Activated T-cell treated with anti-CD3 and anti-CD28 coated beads, Interleukin-2, amount 50 U/mL, for 72 hours (primary cell): ENCODE measurements at regions not wholly inside any gene's neighbourhood (a gene's known extent, or its start where the extent isn't known, plus 50 kb on each side); places are given as distances from the start of the nearest gene placed in this dataset.

Experiments
- ATAC-seq, 2 donors: fragments of 150-1000 bp; cut with Tn5 transposase; replicated peaks in 1 of 2; 2 replicates each; pipeline ENCODE4 v1.10.0; 2021; ENCODE audit warnings: moderate library complexity in 2 of 2, mild to moderate bottlenecking in 1 of 2
- DNase-seq, 2 donors: peaks; one replicate each; pipeline ENCODE4 v3.0.0; 2021 to 2022; ENCODE audit warnings: mixed read lengths in 1 of 2
- H3K27ac Mint-ChIP-seq: one replicate; pipeline ENCODE4 v1.8.0; 2022; ENCODE audit warnings: mild to moderate bottlenecking, moderate library complexity, mixed read lengths
- H3K27me3 Mint-ChIP-seq: one replicate; pipeline ENCODE4 v1.8.0; 2022; ENCODE audit warnings: low read depth, mixed read lengths
- H3K36me3 Mint-ChIP-seq, 2 donors: one replicate each; pipeline ENCODE4 v1.8.0; 2022; ENCODE audit warnings: mixed read lengths in 2 of 2, mild to moderate bottlenecking in 1 of 2; ENCODE audit not compliant: insufficient read depth in 2 of 2
- H3K4me1 Mint-ChIP-seq: one replicate; pipeline ENCODE4 v1.8.0; 2022; ENCODE audit warnings: low read depth, mixed read lengths
- H3K4me3 Mint-ChIP-seq, 2 donors: one replicate each; pipeline ENCODE4 v1.8.0; 2022; ENCODE audit warnings: mild to moderate bottlenecking in 2 of 2, mixed read lengths in 2 of 2, moderate library complexity in 2 of 2
- H3K9me3 Mint-ChIP-seq, 2 donors: one replicate each; pipeline ENCODE4 v1.8.0; 2022; ENCODE audit warnings: mixed read lengths in 2 of 2

DNA sequence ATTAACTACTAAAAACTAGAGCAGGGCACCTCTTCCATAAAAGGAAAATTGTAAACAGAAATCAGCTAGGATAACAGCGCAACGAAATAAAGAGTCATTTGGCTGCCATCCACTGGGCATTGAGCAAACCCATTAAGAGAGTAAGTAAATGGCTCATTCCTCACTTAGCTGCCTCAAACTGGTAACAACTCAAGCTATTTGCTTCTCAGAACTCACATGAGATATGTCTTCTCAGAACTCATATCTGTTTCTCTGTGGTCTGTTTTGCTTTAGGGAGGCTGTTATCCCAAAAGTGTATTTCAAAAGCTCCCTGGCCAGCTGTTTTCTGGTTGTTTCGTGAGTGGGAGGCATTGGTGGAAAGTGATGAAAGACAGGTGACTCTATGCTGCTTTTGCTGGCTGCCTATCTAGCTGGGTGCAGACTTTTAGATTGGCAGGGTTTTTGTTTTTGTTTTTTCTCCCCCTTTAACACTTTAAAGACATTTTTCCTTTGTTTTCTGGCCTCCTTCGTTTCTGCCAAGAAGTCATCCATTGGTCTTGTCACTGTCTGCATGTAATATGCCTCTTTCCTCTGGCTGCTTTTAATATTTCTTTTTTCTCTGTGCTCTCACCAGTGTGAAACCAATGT is 269.2 kb upstream of the RGS18 start:
- H3K4me1 Mint-ChIP-seq: no peaks in the 10 kb centered on the region
- no peak overlapping the region for H3K4me3 Mint-ChIP-seq
- no peaks in the 10 kb centered on the region for H3K36me3 Mint-ChIP-seq
- DNase-seq (no peak), ATAC-seq (no peak)
- peaks cover 1 to 4% of the 10 kb centered on the region in 2 donors for H3K9me3 Mint-ChIP-seq
- H3K27me3 Mint-ChIP-seq: no peaks in the 10 kb centered on the region
- no peak overlapping the region for H3K27ac Mint-ChIP-seq

DNA sequence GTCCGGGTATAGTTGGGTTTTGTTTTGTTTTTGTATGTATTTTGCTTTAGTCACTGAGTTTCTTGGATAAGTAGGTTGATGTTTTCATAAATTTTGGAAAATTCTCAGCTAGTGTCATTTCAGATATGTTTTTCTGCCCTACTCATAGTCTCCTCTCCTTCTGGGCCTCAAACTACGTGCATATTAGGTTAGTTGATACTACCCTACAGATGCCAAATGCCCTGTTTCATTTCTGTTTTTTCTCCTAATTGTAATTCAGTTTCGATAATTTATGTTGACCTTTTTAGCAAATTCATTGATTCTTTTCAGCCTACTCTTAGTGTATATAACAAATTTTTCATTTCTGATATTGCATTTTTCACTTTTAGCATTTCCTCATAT is 268.6 kb upstream of the RGS18 start:
- Mint-ChIP-seq H3K9me3 (peaks cover 1 to 4% of the 10 kb centered on the region in 2 donors), H3K36me3 (no peaks in the 10 kb centered on the region), H3K27ac (no peak overlapping the region), H3K4me1 (no peaks in the 10 kb centered on the region), H3K27me3 (no peaks in the 10 kb centered on the region), H3K4me3 (no peak overlapping the region)
- ATAC-seq (no peak), DNase-seq (no peak)

DNA sequence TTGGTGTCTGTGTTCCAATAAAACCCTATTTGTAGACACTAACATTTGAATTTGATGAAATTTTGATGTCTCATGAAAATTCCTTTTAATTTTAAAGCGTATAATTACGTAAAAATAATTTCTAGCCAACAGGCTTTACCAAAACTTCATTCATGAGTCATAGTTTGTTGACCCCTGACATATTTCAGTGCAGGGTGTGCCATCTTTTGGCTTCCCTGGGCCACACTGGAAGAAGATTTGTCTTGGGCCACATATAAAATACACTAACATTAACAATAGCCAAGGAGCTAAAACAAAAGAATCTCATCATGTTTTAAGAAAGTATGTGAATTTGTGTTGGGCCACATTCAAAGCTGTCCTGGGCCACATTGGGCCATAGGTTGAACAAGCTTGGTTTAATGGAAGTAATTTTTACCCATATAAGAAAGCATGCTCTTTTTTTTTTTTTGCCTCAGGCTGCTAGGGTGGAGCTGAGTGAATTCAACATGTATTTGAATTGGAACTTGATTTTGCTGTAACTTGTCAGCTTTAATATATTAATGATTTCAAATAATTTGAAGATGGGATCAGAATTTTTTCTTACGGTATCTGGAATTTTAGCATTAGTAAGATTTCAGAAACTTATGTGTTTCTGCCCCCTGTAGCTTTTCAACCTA is 267.7 kb upstream of the RGS18 start:
- no peaks in the 10 kb centered on the region for H3K36me3 Mint-ChIP-seq
- no peak for DNase-seq
- H3K27ac Mint-ChIP-seq: no peak overlapping the region
- no peak for ATAC-seq
- H3K4me1 Mint-ChIP-seq: no peaks in the 10 kb centered on the region
- peaks cover 1 to 4% of the 10 kb centered on the region in 2 donors for H3K9me3 Mint-ChIP-seq
- H3K27me3 Mint-ChIP-seq: no peaks in the 10 kb centered on the region
- H3K4me3 Mint-ChIP-seq: no peak overlapping the region

DNA sequence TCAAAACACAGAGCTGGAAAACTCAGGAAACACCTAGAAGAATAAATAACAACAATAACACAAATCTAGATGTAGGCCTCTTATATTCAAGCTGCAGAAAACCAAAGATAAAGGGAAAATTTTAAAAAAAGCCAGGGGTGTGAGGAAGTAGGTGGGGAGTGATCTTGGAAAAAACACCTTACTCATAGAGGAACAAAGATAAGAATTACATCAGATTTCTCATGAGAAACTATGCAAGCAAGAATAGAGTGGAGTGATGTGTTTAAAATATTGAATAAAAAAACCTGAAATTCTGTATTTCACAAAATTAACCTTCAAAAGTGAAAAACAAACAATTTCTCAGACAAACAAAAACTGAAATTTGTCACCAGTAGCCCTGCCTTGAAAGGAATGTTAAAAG is 265.5 kb upstream of the RGS18 start:
- Mint-ChIP-seq H3K36me3 (no peaks in the 10 kb centered on the region), H3K9me3 (peaks cover 1 to 4% of the 10 kb centered on the region in 2 donors), H3K27me3 (no peaks in the 10 kb centered on the region), H3K27ac (no peak overlapping the region), H3K4me1 (no peaks in the 10 kb centered on the region), H3K4me3 (no peak overlapping the region)
- DNase-seq (no peak), ATAC-seq (no peak)

DNA sequence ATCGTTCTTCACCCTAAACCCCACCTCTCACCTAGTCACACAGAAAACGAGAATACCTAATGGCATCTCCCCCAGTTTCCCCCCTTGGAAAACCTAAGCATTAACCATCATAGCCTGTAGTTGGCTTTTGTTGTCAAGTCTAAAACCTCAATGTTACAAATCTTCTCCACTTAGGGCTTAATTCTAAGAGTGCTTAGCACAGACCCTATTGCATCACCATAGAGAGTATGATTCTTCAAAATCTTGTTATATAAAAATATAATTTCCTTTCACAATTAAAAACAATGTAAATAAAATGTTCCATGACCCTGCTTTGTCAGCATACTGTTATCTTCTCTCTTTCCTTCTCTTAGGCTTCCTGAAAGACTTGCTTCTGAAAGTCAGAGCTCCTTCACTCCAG is 263.2 kb upstream of the RGS18 start:
- H3K9me3 Mint-ChIP-seq: no peaks in the 10 kb centered on the region
- DNase-seq (no peak), ATAC-seq (no peak)
- H3K4me3 Mint-ChIP-seq: no peak overlapping the region
- H3K36me3 Mint-ChIP-seq: no peaks in the 10 kb centered on the region
- no peaks in the 10 kb centered on the region for H3K27me3 Mint-ChIP-seq
- H3K27ac Mint-ChIP-seq: no peak overlapping the region
- no peaks in the 10 kb centered on the region for H3K4me1 Mint-ChIP-seq

DNA sequence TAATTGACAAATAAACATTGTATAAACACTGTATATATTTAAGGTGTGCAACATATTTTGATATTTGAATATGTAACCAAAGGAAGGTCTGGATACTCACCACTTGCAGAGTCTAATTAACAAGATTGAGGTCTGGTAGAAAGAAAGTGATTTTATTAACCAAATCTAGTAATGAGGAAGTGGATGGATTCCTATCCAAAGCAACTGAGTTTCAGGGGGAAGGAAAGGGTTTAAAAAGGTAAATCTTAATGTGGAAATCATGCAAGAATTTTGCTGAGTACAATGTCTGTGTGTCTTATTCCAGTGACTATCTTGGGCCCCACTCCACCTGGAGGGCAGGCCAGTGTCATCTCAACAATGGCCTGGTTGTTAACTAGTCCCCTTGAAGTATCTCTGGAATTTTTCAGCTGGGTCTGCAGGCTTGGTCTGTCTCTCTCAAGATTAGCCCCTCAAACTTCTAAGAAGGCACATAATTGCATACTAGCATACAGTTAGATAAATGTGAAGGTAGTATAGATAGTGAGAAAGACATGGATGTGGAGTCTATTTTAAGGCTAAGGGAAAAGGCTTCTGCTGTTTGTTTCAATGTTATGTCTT is 262.7 kb upstream of the RGS18 start:
- Mint-ChIP-seq H3K36me3 (no peaks in the 10 kb centered on the region), H3K27ac (no peak overlapping the region), H3K27me3 (no peaks in the 10 kb centered on the region), H3K4me1 (no peaks in the 10 kb centered on the region), H3K4me3 (no peak overlapping the region), H3K9me3 (no peaks in the 10 kb centered on the region)
- ATAC-seq: no peak
- DNase-seq: no peak

DNA sequence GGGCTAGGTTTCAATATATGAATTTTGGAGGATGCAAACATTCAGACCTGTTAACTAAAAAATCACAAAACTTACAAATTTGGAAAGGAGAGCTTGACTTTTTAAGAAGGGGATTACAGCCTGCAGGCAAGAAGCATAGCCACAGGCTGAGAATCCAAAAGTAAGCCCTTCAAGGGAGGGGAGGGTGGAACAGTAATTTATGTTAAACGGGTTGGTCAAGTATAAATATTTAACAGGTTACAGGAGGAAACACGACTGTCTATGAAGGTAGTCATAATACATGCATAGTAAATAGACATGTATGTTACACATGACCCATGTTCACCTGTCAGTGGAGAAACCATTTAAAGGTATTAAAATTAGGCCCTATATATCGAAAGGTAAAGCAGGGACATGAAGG is 261.1 kb upstream of the RGS18 start:
- H3K4me1 Mint-ChIP-seq: no peaks in the 10 kb centered on the region

DNA sequence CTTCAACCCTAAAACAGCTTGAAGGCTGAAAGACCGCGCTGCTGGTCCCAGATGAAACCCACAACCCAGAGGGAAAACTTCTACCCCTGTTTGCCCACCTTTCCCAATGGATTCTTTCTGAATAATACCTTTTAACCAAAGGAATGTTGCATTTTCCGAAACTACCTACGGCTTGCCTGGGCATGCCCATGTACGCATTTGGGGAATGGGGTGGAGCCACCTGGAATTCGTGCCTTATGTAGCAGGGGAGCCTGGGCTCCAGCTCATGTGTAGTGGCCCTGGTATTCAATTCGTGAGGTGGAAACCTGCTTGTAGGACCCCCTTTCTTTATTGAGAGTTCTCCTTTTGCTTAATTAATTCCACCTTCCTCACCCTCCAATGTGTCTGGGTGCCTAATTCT is 256.6 kb upstream of the RGS18 start:
- H3K36me3 Mint-ChIP-seq: no peaks in the 10 kb centered on the region
- no peaks in the 10 kb centered on the region for H3K27me3 Mint-ChIP-seq
- no peak overlapping the region for H3K4me3 Mint-ChIP-seq
- H3K4me1 Mint-ChIP-seq: no peaks in the 10 kb centered on the region
- DNase-seq (no peak), ATAC-seq (no peak)
- H3K9me3 Mint-ChIP-seq: peaks cover 2 to 3% of the 10 kb centered on the region in 2 donors
- H3K27ac Mint-ChIP-seq: no peak overlapping the region

More for the DNA sequence above, 261.1 kb upstream of the RGS18 start:
- Mint-ChIP-seq H3K9me3 (peaks cover 2 to 3% of the 10 kb centered on the region in 2 donors), H3K4me3 (no peak overlapping the region), H3K27ac (no peak overlapping the region), H3K36me3 (no peaks in the 10 kb centered on the region), H3K27me3 (no peaks in the 10 kb centered on the region)
- ATAC-seq (no peak), DNase-seq (no peak)

DNA sequence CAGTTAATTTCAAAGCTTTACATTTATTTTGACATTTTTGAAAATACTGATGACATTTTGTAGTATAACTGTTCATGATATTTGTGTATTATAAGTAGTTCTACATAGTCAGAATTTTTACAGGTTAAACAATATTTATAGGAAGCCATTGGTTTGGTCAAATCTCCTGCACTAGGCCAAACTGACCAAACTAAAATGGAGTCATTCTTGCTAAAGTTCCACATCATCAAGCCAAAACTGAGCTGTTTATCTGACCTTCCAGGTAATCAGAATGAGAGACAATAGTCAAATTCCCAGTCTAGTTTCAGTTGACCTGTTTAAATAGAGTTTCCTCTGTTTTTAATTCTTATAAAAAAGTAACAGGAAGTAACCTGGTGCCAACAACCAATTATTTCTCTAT is 253.3 kb upstream of the RGS18 start:
- DNase-seq (no peak), ATAC-seq (no peak)
- H3K27ac Mint-ChIP-seq: no peak overlapping the region
- no peaks in the 10 kb centered on the region for H3K4me1 Mint-ChIP-seq
- no peaks in the 10 kb centered on the region for H3K36me3 Mint-ChIP-seq
- H3K27me3 Mint-ChIP-seq: no peaks in the 10 kb centered on the region
- H3K4me3 Mint-ChIP-seq: no peak overlapping the region
- peaks cover 4 to 5% of the 10 kb centered on the region in 2 donors for H3K9me3 Mint-ChIP-seq

DNA sequence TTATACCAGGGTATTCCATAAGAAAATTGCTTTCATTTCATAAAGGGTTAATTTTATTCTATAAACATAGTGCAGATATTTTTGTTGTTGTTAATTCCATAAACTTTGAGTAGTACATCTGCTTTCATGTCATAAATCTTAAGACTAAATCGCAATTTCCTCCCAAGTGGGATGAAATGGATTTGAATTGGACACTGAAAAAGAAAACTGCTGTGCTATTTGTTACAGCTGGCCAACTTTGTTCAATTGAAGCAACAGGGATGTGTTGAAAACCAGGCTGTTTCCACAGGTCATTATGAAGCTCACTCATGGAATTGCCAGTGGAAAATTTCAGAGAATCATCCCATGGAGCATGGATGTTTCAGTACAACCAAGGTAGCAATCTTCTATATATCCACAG is 252.5 kb upstream of the RGS18 start:
- Mint-ChIP-seq H3K4me1 (no peaks in the 10 kb centered on the region), H3K27ac (no peak overlapping the region), H3K36me3 (no peaks in the 10 kb centered on the region), H3K4me3 (no peak overlapping the region), H3K27me3 (no peaks in the 10 kb centered on the region), H3K9me3 (peaks cover 5 to 6% of the 10 kb centered on the region in 2 donors)
- ATAC-seq (no peak), DNase-seq (no peak)

DNA sequence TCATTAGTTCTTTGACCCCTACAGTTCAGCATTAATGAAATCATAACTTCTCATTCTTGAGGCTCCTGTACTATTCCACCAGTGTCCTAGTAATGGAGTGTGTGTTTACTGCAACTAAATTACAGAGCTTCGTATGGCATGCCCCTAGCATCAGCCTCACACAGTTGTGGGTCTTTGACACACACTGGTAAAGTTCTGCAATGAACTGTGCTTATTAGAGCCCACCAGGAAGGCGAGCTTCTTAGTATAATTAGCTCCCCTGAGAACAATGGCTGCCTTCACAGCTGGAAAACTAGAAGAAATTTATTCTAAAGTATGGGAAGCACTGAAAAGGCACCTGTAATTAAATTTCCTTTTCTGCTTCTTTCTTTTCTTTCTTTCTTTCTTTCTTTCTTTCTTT is 251.1 kb upstream of the RGS18 start:
- H3K27me3 Mint-ChIP-seq: no peaks in the 10 kb centered on the region
- H3K36me3 Mint-ChIP-seq: no peaks in the 10 kb centered on the region
- DNase-seq (no peak), ATAC-seq (no peak)
- no peaks in the 10 kb centered on the region for H3K4me1 Mint-ChIP-seq
- H3K9me3 Mint-ChIP-seq: peaks cover 2 to 6% of the 10 kb centered on the region in 2 donors
- no peak overlapping the region for H3K27ac Mint-ChIP-seq
- H3K4me3 Mint-ChIP-seq: no peak overlapping the region

DNA sequence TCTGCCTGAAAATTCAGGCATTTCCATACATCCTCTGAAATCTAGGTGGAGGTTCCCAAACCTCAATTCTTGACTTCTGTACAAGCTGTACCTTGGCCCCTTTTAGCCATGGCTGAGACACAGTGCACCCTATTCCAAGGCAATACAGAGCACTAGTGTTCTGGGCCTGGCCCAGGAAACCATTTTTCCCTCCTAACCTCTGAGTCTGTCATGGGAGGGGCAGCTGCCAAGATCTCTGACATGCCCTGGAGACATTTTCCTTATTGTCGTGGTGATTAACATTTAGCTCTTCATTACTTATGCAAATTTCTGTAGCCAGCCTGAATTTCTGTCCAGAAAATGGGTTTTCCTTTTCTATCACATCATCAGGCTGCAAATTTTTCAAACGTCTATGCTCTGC is 248.0 kb upstream of the RGS18 start:
- ATAC-seq (no peak), DNase-seq (no peak)
- peaks cover 2 to 6% of the 10 kb centered on the region in 2 donors for H3K9me3 Mint-ChIP-seq
- no peaks in the 10 kb centered on the region for H3K36me3 Mint-ChIP-seq
- no peaks in the 10 kb centered on the region for H3K27me3 Mint-ChIP-seq
- H3K4me3 Mint-ChIP-seq: no peak overlapping the region
- H3K27ac Mint-ChIP-seq: no peak overlapping the region
- H3K4me1 Mint-ChIP-seq: no peaks in the 10 kb centered on the region

DNA sequence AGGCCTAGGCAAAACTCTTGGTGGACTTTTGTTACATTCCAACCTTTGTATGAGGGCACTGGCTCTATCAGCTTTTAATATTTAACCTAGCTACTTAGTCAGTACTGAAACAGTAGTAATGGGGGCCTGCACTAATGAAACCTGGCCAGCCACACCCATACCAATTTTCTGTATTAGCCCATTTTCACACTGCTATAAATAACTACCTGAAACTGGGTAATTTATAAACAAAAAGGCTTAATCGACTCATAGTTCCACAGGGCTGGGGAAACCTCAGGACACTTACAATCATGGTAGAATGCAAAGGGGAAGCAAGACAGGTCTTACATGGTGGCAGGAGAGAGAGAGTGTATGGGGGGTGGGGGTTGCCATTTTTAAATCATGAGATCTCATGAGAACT is 245.7 kb upstream of the RGS18 start:
- H3K36me3 Mint-ChIP-seq: no peaks in the 10 kb centered on the region
- H3K27ac Mint-ChIP-seq: no peak overlapping the region
- H3K4me1 Mint-ChIP-seq: no peaks in the 10 kb centered on the region
- H3K4me3 Mint-ChIP-seq: no peak overlapping the region
- H3K27me3 Mint-ChIP-seq: no peaks in the 10 kb centered on the region
- no peak for DNase-seq
- ATAC-seq: no peak
- peaks cover 2 to 6% of the 10 kb centered on the region in 2 donors for H3K9me3 Mint-ChIP-seq
